Heart right ventricle (tissue), 16 donors: ENCODE measurements at regions not wholly inside any gene's neighbourhood (a gene's known extent, or its start where the extent isn't known, plus 50 kb on each side); places are given as distances from the start of the nearest gene placed in this dataset.
"Not testable (repeated sequence)": the region's sequence is repeated elsewhere in the genome, so short reads cannot be mapped to it uniquely, and the experiment has no call there.

Experiments
- ATAC-seq, 8 donors: fragments of 200-7000 bp; cut with Tn5 transposase; one replicate each; pipeline ENCODE4 v1.9.1; 2020; ENCODE audit warnings: mild to moderate bottlenecking in 8 of 8, moderate library complexity in 8 of 8, moderate number of reproducible peaks in 1 of 8
- DNase-seq, 2 donors: peaks; one replicate each; pipeline ENCODE4 v3.0.0-alpha.2; 2020
- H3K27ac ChIP-seq, 10 donors: fragments of 200-600 bp; sonication (generic) in 2 of 10; one replicate each; pipeline versions ENCODE4 v1.5.0 to v1.8.0; 2020 to 2022; ENCODE audit warnings: mild to moderate bottlenecking in 3 of 10
- H3K27me3 ChIP-seq, 7 donors: fragments of 200-600 bp; one replicate each; pipeline ENCODE4 v1.8.0; 2021 to 2022; ENCODE audit warnings: mild to moderate bottlenecking in 2 of 7
- H3K36me3 ChIP-seq, 9 donors: fragments of 200-600 bp; sonication (generic) in 1 of 9; one replicate each; pipeline versions ENCODE4 v1.5.0 to v1.8.0; 2020 to 2022; ENCODE audit warnings: mild to moderate bottlenecking in 2 of 9
- H3K4me1 ChIP-seq, 9 donors: fragments of 200-600 bp; sonication (generic) in 1 of 9; one replicate each; pipeline versions ENCODE4 v1.5.0 to v1.8.0; 2020 to 2022; ENCODE audit warnings: mild to moderate bottlenecking in 4 of 9
- H3K4me3 ChIP-seq, 10 donors: fragments of 200-600 bp; sonication (generic) in 2 of 10; one replicate each; pipeline versions ENCODE4 v1.5.0 to v1.8.0; 2020 to 2022; ENCODE audit warnings: mild to moderate bottlenecking in 7 of 10, moderate library complexity in 2 of 10
- H3K9me3 ChIP-seq, 11 donors: fragments of 200-600 bp in 10 of 11; sonication (generic) in 2 of 11; one replicate each; pipeline versions ENCODE4 v1.5.0 to v1.8.0; 2013 to 2022; ENCODE audit warnings: mild to moderate bottlenecking in 2 of 11, control low read depth in 1 of 11, moderate library complexity in 1 of 11
- WGBS, 2 donors: extraction: QIAGEN DNeasy Blood & Tissue Kit; methylation state at CpG; one replicate each; pipeline ENCODE4 v1.1.7; 2013; ENCODE audit warnings: inconsistent platforms in 1 of 2; 5-methylcytosine and 5-hydroxymethylcytosine counted together
- intact Hi-C, 10 donors: fragments of 100-400 bp; cut with DNase I; formaldehyde crosslinking; loops; one replicate each; pipeline versions ENCODE4 v1.11.1 to v1.14.2; 2022
- TF ChIP-seq, protein P1 (sequence below), 9 donors: fragments of 200-600 bp; sonication (generic) in 2 of 9; IDR thresholded peaks; one replicate each; pipeline versions ENCODE4 v1.5.0 to v1.8.0; 2021 to 2022; ENCODE audit warnings: antibody characterized with exemption in 9 of 9, mild to moderate bottlenecking in 5 of 9, moderate library complexity in 1 of 9
- donor health status: Arrhythmogenic right ventricular cardiomyopathy.
- donor health status: ischemic (EF 13 %, LVEDD 7.1; RV severe dilation, severe dysfunction).
- donor health status: healthy with polysubstance abuse.
- donor health status: DM: no; HTN: yes; CAD: no.
- donor health status: DM: no; HTN: no; CAD: no.
- donor health status: ischemic (EF 25% LVEDD 6.9; RV normal size, moderate dysfunction).
- donor health status: ischemic (EF 25% LVEDD 5.7; RV mildly dilated, moderate dysfunction).
- donor health status: healthy.
- donor health status: DM: yes; HTN: yes; CAD: no.
- donor health status: Ischemic cardiomyopathy.
- donor health status: ischemic (EF 35%, LVEDD 5.7; RV mildly dilated, moderate dysfunction).
- donor health status: nonischemic (EF 11% LVEDD 7.7; RV severe dilation, severe dysfunction).
- donor health status: DM: yes; HTN: yes; CAD: no.
- donor health status: PGD.
- donor health status: ischemic (EF 29% LVEDD 5.4; RV normal size, mild dysfunction).
- donor health status: nonischemic (EF 23%, LVEDD 6.1; RV moderate dilation, normal function).

DNA sequence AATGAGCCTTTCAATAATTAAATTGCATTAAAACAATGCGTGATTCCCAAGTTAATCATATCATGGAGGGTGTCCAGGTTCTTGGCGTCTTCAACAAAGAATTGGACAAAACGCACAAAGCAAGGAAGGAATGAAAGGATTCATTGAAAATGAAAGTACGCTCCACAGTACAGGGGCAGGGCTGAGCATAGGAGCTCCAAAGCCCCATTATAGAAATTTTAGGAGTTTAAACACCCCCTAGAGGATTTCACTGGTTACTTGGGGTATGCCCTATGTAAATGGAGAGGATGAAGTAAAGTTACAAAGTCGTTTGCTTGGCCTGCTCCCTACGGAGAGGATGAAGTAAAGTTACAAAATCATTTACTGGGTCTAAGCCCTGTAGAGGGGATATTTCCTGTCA lies 1910.4 kb downstream of the C4orf33 start:
- intact Hi-C loops: no loop called here
- no peak for ATAC-seq
- DNase-seq: no peak

DNA sequence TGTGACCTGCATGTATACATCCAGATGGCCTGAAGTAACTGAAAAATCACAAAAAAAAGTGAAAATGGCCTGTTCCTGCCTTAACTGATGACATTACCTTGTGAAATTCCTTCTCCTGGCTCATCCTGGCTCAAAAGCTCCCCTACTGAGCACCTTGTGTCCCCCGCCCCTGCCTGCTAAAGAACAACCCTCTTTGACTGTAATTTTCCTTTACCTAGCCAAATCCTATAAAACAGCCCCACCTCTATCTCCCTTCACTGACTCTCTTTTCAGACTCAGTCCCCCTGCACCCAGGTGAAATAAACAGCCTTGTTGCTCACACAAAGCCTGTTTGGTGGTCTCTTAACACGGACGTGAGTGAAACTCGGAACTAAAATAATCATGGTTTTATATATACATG lies 1916.0 kb downstream of the C4orf33 start:
- 69 to 82% methylated on average over 4 of the region's 4 CpGs for WGBS, 2 donors
- intact Hi-C loops, DNase-seq, H3K27me3 ChIP-seq, ATAC-seq, H3K4me1 ChIP-seq, H3K27ac ChIP-seq, H3K36me3 ChIP-seq, H3K4me3 ChIP-seq: not testable (repeated sequence)
- peaks cover 0 to 21% (median 0%) of the 10 kb centered on the region in 11 donors for H3K9me3 ChIP-seq

More for the DNA sequence above, 1910.4 kb downstream of the C4orf33 start:
- Histone ChIP-seq H3K27ac (no peak overlapping the region), H3K4me3 (no peak overlapping the region), H3K4me1 (no peaks in the 10 kb centered on the region), H3K27me3 (no peaks in the 10 kb centered on the region), H3K36me3 (no peaks in the 10 kb centered on the region), H3K9me3 (peaks cover 0 to 20% (median 0%) of the 10 kb centered on the region in 11 donors)
- TF ChIP-seq, protein P1, sequence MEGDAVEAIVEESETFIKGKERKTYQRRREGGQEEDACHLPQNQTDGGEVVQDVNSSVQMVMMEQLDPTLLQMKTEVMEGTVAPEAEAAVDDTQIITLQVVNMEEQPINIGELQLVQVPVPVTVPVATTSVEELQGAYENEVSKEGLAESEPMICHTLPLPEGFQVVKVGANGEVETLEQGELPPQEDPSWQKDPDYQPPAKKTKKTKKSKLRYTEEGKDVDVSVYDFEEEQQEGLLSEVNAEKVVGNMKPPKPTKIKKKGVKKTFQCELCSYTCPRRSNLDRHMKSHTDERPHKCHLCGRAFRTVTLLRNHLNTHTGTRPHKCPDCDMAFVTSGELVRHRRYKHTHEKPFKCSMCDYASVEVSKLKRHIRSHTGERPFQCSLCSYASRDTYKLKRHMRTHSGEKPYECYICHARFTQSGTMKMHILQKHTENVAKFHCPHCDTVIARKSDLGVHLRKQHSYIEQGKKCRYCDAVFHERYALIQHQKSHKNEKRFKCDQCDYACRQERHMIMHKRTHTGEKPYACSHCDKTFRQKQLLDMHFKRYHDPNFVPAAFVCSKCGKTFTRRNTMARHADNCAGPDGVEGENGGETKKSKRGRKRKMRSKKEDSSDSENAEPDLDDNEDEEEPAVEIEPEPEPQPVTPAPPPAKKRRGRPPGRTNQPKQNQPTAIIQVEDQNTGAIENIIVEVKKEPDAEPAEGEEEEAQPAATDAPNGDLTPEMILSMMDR (IDR thresholded peaks at IDR 0.05): no peak
- 80 to 83% methylated on average over 6 of the region's 6 CpGs for WGBS, 2 donors

- Histone ChIP-seq H3K4me3 (no peak overlapping the region), H3K36me3 (no peaks in the 10 kb centered on the region), H3K27me3 (no peaks in the 10 kb centered on the region), H3K9me3 (peaks cover 0 to 21% (median 0%) of the 10 kb centered on the region in 11 donors), H3K4me1 (no peaks in the 10 kb centered on the region), H3K27ac (no peak overlapping the region)
- TF ChIP-seq, protein P1 (IDR thresholded peaks at IDR 0.05): no peak
- DNase-seq (no peak), ATAC-seq (no peak)
- 30 to 39% methylated on average over 1 of the region's 1 CpG for WGBS, 2 donors
- intact Hi-C loops: no loop called here
Measured at GRCh38 chr4:131013226-131013625, 1917.3 kb downstream of the C4orf33 start.

- no peaks in the 10 kb centered on the region for H3K27me3 ChIP-seq
- DNase-seq: no peak
- H3K27ac ChIP-seq: no peak overlapping the region
- H3K36me3 ChIP-seq: no peaks in the 10 kb centered on the region
- TF ChIP-seq, protein P1 (IDR thresholded peaks at IDR 0.05): no peak
- WGBS, 2 donors: 94 to 95% methylated on average over 9 of the region's 9 CpGs
- intact Hi-C loops: no loop called here
- H3K4me1 ChIP-seq: no peaks in the 10 kb centered on the region
- H3K4me3 ChIP-seq: no peak overlapping the region
- no peak for ATAC-seq
- no peaks in the 10 kb centered on the region for H3K9me3 ChIP-seq
Measured at GRCh38 chr4:131026771-131027170, 1930.8 kb downstream of the C4orf33 start.

DNA sequence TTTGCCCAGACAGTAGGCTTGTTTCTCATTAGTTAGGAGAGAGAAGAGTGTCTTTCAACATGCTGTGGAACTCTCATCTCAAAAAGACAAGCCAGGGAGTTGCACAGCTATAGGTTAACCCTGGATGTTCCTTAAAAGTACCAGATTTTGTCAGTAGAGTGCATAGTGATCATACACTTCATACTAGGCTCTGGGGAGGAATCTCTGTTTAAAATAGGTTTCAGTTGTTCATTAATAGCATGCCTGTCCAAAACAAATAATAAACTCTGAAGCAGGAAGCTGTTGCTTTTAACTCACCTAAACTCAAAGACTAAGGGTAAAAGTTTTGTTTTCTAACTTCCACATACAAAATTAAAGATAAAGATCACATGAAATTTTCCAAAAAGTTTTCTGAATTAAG lies 1948.4 kb downstream of the C4orf33 start:
- DNase-seq: no peak
- H3K9me3 ChIP-seq: no peaks in the 10 kb centered on the region

More for the DNA sequence above, 1948.4 kb downstream of the C4orf33 start:
- H3K4me1 ChIP-seq: no peaks in the 10 kb centered on the region
- TF ChIP-seq, protein P1 (IDR thresholded peaks at IDR 0.05): no peak
- no peak for ATAC-seq
- no peak overlapping the region for H3K27ac ChIP-seq
- intact Hi-C loops: no loop called here
- H3K36me3 ChIP-seq: no peaks in the 10 kb centered on the region
- H3K4me3 ChIP-seq: no peak overlapping the region
- no peaks in the 10 kb centered on the region for H3K27me3 ChIP-seq
